ENCODE measurements at regions not wholly inside any gene's neighbourhood (a gene's known extent, or its start where the extent isn't known, plus 50 kb on each side); places are given as distances from the start of the nearest gene placed in this dataset.

- Histone ChIP-seq H2BK120ac (ENCODE audit: low read depth, low read length) (no peak overlapping the region), H2BK5ac (ENCODE audit: low read depth, low read length, poor library complexity, severe bottlenecking) (no peak overlapping the region), H3K4me3 (ENCODE audit: insufficient read depth, low read depth, low read length) (no peak overlapping the region), H2AFZ (replicated peaks; ENCODE audit: low read length, poor library complexity) (no peak overlapping the region), H4K20me1 (ENCODE audit: insufficient read depth, low read length) (no peaks in the 10 kb centered on the region), H3K14ac (replicated peaks; ENCODE audit: low read depth, low read length) (no peak overlapping the region), H3K18ac (ENCODE audit: low read depth, low read length) (no peak overlapping the region), H3K27me3 (ENCODE audit: control insufficient read depth, insufficient read depth, low read length) (no peaks in the 10 kb centered on the region; the same call in 1 of the 2 replicates), H3K9me1 (ENCODE audit: insufficient read depth, low read length) (no peaks in the 10 kb centered on the region), H3K4me1 (ENCODE audit: control insufficient read depth, insufficient read depth, low read length) (0 out of 2 replicates have a peak, but pooled peaks cover 2% of the 10 kb centered on the region), H4K8ac (ENCODE audit: low read depth in 2 of 2, low read length in 2 of 2) (no peak overlapping the region), H4K91ac (ENCODE audit: insufficient read depth, low read depth, low read length) (no peak overlapping the region), H3K27ac (ENCODE audit: insufficient read depth, low read length) (no peak overlapping the region), H2AK5ac (ENCODE audit: low read depth, low read length) (no peak overlapping the region), H3K9me3 (ENCODE audit: control insufficient read depth, insufficient read depth, low read length) (no peaks in the 10 kb centered on the region), H3K23ac (ENCODE audit: low read depth, low read length) (no peak overlapping the region), H2BK20ac (ENCODE audit: low read depth, low read length) (no peak overlapping the region), H3K9ac (ENCODE audit: low read depth, low read length) (no peak overlapping the region), H2AK9ac (replicated peaks; ENCODE audit: low read depth, low read length, poor library complexity) (no peak overlapping the region), H3K79me1 (ENCODE audit: low read depth in 1 of 2, low read length in 2 of 2) (no peaks in the 10 kb centered on the region), H3K56ac (ENCODE audit: extremely low read depth, insufficient read depth, low read length) (no peak overlapping the region), H3K36me3 (ENCODE audit: control insufficient read depth, insufficient read depth, low read length) (no peaks in the 10 kb centered on the region; the same call in 1 of the 2 replicates), H3K4ac (ENCODE audit: low read depth, low read length) (no peak overlapping the region), H3K4me2 (ENCODE audit: low read depth, low read length) (no peak overlapping the region), H2BK15ac (ENCODE audit: low read depth, low read length) (no peak overlapping the region), H4K5ac (ENCODE audit: low read depth, low read length) (no peak overlapping the region)
- dilution Hi-C loops (cut with HindIII; ENCODE audit: low sequenced_read_pairs, unreplicated experiment) (no loop called here), in situ Hi-C loops (cut with MboI; ENCODE audit: low sequenced_read_pairs) (no loop called here), intact Hi-C loops (cut with micrococcal nuclease) (no loop called here)
- WGBS, 2 experiments (ENCODE audit: extremely low coverage in 2 of 2, insufficient read length in 1 of 2), result 92% methylated on average over 7 of the region's 15 CpGs; no CpG with 5 or more reads in 1 of the 2 experiments
- POLR2A ChIA-PET (ENCODE audit: unreplicated experiment), result no interaction called here
- TF ChIP-seq CHD1 (IDR thresholded peaks at IDR 0.05; ENCODE audit: low read depth, low read length), result no peak
- TF ChIP-seq RAD21 (IDR thresholded peaks at IDR 0.05; ENCODE audit: low read length), result no peak
- TF ChIP-seq BHLHE40 (IDR thresholded peaks at IDR 0.05; ENCODE audit: low read depth, low read length), result no peak
- TF ChIP-seq MXI1 (IDR thresholded peaks at IDR 0.05; ENCODE audit: borderline replicate concordance, low read depth, low read length), result no peak
- TF ChIP-seq, protein P1, sequence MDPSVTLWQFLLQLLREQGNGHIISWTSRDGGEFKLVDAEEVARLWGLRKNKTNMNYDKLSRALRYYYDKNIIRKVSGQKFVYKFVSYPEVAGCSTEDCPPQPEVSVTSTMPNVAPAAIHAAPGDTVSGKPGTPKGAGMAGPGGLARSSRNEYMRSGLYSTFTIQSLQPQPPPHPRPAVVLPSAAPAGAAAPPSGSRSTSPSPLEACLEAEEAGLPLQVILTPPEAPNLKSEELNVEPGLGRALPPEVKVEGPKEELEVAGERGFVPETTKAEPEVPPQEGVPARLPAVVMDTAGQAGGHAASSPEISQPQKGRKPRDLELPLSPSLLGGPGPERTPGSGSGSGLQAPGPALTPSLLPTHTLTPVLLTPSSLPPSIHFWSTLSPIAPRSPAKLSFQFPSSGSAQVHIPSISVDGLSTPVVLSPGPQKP (IDR thresholded peaks at IDR 0.05; ENCODE audit: borderline replicate concordance, low read depth, low read length), result no peak
- no peak for TF ChIP-seq RFX5 (IDR thresholded peaks at IDR 0.05; ENCODE audit: low read depth, low read length)
- TF ChIP-seq CEBPB (IDR thresholded peaks at IDR 0.05; ENCODE audit: low read depth, low read length), result no peak
- no peak for TF ChIP-seq RCOR1 (IDR thresholded peaks at IDR 0.05; ENCODE audit: insufficient replicate concordance, low read length)
- TF ChIP-seq, protein P2, sequence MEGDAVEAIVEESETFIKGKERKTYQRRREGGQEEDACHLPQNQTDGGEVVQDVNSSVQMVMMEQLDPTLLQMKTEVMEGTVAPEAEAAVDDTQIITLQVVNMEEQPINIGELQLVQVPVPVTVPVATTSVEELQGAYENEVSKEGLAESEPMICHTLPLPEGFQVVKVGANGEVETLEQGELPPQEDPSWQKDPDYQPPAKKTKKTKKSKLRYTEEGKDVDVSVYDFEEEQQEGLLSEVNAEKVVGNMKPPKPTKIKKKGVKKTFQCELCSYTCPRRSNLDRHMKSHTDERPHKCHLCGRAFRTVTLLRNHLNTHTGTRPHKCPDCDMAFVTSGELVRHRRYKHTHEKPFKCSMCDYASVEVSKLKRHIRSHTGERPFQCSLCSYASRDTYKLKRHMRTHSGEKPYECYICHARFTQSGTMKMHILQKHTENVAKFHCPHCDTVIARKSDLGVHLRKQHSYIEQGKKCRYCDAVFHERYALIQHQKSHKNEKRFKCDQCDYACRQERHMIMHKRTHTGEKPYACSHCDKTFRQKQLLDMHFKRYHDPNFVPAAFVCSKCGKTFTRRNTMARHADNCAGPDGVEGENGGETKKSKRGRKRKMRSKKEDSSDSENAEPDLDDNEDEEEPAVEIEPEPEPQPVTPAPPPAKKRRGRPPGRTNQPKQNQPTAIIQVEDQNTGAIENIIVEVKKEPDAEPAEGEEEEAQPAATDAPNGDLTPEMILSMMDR (conservative IDR thresholded peaks at IDR 0.05; ENCODE audit: low read depth, low read length), result no peak
- ATAC-seq (ENCODE audit: low read depth), result no peak
- CTCF ChIA-PET, result no interaction called here
- no TSS peak for BruUV-seq (replicated peaks)
- no peak for DNase-seq
These were observed 161.4 kb downstream of the LAT start for GRCh38 chr16:29146266-29146665.

Measured in IMR-90 (cell line).